D721Med (cell line): ENCODE measurements at regions not wholly inside any gene's neighbourhood (a gene's known extent, or its start where the extent isn't known, plus 50 kb on each side); places are given as distances from the start of the nearest gene placed in this dataset.

Experiments
- DNase-seq: peaks from one replicate; pipeline ENCODE4 v3.0.0; 2011; ENCODE audit warnings: low spot score; ENCODE audit not compliant: insufficient read length
- FAIRE-seq: peaks from 2 replicates; lab custom pipeline; 2011; peaks lifted over from hg19 to GRCh38; lab: Jason Lieb, UNC
- CTCF ChIP-seq: IDR thresholded peaks from 2 replicates; pipeline ENCODE4 v1.5.1; 2012; ENCODE audit warnings: mild to moderate bottlenecking, control low read depth; ENCODE audit not compliant: insufficient read depth; ENCODE audit errors: missing control alignments

DNA sequence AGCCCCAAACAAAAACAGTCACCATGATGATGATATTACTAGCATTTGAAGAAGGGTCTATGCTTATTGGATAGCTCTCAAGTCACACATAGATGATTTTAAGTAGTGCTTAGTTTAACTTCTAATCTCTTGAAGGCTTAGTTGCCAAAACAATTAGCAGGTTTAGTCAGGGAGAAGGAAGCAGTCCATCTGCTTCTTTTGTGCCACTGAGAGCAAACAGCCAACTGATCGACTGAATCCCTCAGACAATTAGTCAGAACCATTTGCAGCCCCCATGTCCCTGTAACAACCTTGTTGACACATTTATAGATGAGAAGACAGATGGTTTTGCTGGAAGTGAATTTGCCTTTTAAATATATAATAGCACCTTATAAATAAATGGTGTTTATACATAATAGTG is 585.1 kb upstream of the SUCLG2 start:
- FAIRE-seq (peak; percentile 58), DNase-seq (no peak)
- no peak for TF ChIP-seq CTCF

DNA sequence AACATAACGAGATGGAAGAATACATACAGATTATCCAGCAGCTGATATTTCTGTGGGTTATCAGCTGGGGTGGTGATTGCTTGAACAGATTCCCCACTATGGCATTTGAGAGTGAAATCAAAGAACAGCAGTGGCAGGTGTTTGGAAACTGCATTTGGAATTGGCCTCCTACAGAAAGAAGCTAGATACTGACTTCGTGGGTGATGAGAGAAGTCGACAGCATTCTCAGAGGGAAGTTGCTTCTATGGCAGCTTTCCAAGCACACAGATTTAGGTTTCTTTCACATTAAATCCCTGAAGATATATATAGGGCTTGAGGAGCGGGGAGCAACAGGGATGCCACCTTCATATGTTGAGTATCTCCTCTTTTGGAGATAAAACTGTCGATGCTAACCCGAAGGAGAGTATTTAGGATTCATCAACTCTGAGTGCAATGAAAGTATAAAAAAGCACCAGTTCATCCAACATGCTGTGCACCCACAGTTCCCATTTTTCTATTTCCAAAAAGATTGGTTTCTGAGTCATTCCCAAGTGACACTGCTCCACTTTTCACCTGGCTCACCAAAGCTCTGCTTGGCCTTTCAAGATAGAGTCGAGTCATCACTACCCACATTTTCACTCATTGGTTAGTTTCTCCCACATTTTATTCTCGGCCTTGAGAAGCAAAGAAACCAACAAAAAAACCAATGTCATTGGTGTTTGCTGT is 579.8 kb upstream of the SUCLG2 start:
- no peak for FAIRE-seq
- no peak for TF ChIP-seq CTCF
- no peak for DNase-seq

DNA sequence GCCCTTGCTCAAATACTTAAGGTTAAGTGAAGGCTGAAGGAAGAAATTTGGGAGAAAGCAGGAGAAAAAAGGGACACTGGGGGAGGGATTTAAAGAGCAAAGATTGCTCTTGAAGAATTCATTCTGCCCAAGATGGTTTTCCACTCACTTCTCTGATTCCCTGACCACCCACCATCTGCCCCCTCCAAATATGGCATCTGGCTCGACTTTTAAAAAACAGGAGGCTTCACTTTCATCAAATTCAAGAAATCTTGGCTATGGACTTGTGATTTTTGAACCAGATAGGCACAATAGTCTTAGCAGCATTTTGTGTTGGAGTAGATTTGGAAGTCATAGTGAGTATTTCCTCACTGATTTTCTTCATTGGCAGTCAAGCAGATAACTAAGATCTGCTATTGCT is 574.4 kb upstream of the SUCLG2 start:
- DNase-seq, result no peak
- no peak for TF ChIP-seq CTCF
- FAIRE-seq, result no peak

GRCh38 chr3:68220832-68221231 is 566.4 kb upstream of the SUCLG2 start:
- no peak for FAIRE-seq
- TF ChIP-seq CTCF, result no peak
- DNase-seq, result no peak

GRCh38 chr3:68211637-68212036 is 557.2 kb upstream of the SUCLG2 start:
- DNase-seq (no peak), FAIRE-seq (no peak)
- TF ChIP-seq CTCF, result no peak

DNA sequence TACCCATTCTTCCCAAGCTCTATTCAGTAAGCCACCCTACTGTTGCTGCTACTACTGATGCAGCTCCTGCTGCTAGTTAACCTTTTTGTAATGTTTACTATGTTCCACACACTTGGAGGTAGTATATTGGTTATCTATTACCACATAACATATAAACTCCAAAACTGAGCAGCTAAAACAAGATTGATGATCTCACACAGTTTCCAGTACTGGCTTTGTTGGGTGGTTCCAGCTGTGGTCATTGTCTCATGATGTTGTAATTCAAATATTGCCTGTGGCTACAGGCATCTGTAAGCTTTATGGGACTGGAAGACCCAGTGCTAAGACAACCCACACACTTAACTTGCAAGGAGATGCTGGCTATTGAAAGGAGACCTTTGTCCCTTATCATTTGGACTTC is 556.2 kb upstream of the SUCLG2 start:
- TF ChIP-seq CTCF, result no peak
- FAIRE-seq (no peak), DNase-seq (no peak)

DNA sequence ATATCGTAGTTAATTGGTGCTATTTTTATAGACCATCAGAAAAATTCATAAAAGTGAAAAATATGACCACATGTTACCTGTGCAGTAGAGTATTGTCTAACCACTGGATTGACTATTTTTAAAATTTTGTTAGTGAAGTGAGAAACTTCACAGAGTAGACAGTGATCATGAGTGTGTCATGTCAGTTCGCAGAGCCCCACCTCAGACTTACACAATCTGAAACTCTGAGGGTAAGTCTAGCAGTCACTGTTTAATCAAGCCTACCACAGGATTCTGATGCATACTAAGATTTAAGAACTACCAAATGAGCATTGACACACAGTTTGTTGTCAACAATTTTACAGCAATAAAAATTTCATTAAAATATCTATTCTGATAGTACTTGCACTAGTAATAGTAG is 552.9 kb upstream of the SUCLG2 start:
- no peak for TF ChIP-seq CTCF
- DNase-seq (no peak), FAIRE-seq (no peak)
